ENCODE measurements at regions not wholly inside any gene's neighbourhood (a gene's known extent, or its start where the extent isn't known, plus 50 kb on each side); places are given as distances from the start of the nearest gene placed in this dataset.

DNA sequence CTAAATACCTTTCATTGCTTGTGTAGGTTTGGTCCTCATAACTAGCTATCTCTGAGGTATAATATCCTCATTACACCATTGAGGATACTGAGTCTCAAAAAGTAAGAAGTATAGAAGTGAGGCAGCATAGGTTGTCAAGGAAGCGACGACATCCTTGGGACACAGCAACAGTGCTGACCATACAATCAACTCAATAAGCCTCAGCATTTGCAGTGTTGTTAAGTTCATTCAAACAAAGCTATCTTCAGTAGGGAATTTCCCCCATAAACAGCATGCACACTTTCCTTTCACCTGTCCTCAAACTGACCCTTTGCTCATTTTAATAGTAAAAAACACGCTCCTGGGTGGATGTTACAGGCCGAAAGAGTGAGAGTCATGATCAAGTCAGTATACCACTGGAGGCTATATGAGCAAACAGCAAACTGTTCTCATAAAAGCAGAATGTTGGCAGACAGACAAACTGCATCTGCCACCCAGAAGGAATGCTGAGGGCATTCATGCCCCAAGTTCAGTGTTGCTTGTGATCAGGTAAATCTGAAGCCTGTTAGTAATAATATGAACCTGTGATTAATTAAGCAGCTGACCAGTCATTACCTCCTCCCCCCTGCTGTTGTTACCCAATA is 756.2 kb upstream of the TENM4 start:
- TF ChIP-seq, protein P1, sequence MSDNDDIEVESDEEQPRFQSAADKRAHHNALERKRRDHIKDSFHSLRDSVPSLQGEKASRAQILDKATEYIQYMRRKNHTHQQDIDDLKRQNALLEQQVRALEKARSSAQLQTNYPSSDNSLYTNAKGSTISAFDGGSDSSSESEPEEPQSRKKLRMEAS (IDR thresholded peaks at IDR 0.05): no peak
- no peak for TF ChIP-seq POLR2A (IDR thresholded peaks at IDR 0.05; ENCODE audit: control extremely low read depth in 1 of 2, low read depth in 2 of 2, low read length in 2 of 2)
- no peak for TF ChIP-seq SP1 (IDR thresholded peaks at IDR 0.05; ENCODE audit: low read depth, low read length)
- no peak for TF ChIP-seq EZH2 (IDR thresholded peaks at IDR 0.05; ENCODE audit: low read depth, low read length, severe bottlenecking)

All from H1 (cell line).